KMS-11 (cell line): ENCODE measurements at regions not wholly inside any gene's neighbourhood (a gene's known extent, or its start where the extent isn't known, plus 50 kb on each side); places are given as distances from the start of the nearest gene placed in this dataset.

Experiments
- H2AFZ ChIP-seq: fragments of 200-600 bp; sonication (generic); 2 replicates; pipeline ENCODE4 v1.6.1; 2016; ENCODE audit warnings: antibody characterized with exemption, mixed run types, low read depth
- H3K27ac ChIP-seq: fragments of 200-600 bp; sonication (generic); 2 replicates; pipeline ENCODE4 v1.6.1; 2016; ENCODE audit warnings: mild to moderate bottlenecking, mixed run types
- H3K27me3 ChIP-seq: fragments of 200-600 bp; sonication (generic); 2 replicates; pipeline ENCODE4 v1.6.1; 2017; ENCODE audit warnings: mild to moderate bottlenecking, low read depth, mixed run types, moderate library complexity; ENCODE audit not compliant: insufficient read depth
- H3K36me3 ChIP-seq: fragments of 200-600 bp; sonication (generic); 2 replicates; pipeline ENCODE4 v1.6.1; 2017; ENCODE audit warnings: mild to moderate bottlenecking, mixed run types; ENCODE audit not compliant: insufficient read depth
- H3K4me1 ChIP-seq: fragments of 200-600 bp; sonication (generic); 2 replicates; pipeline ENCODE4 v1.6.1; 2016; ENCODE audit warnings: mild to moderate bottlenecking, low read depth, mixed run types; ENCODE audit not compliant: poor library complexity, severe bottlenecking
- H3K4me2 ChIP-seq: fragments of 200-600 bp; sonication (generic); 2 replicates; pipeline ENCODE4 v1.7.0; 2016; ENCODE audit warnings: mild to moderate bottlenecking, mixed run types
- H3K4me3 ChIP-seq: fragments of 200-600 bp; sonication (generic); IDR thresholded peaks from 2 replicates; pipeline ENCODE4 v1.6.1; 2017; ENCODE audit warnings: low read depth, low read length, mixed read lengths; ENCODE audit not compliant: insufficient read depth
- H3K79me2 ChIP-seq: fragments of 200-600 bp; sonication (generic); 2 replicates; pipeline ENCODE4 v1.6.1; 2016; ENCODE audit warnings: low read depth, mixed run types; ENCODE audit not compliant: insufficient read depth
- H3K9ac ChIP-seq: fragments of 200-600 bp; sonication (generic); 2 replicates; pipeline ENCODE4 v1.6.1; 2016; ENCODE audit warnings: mild to moderate bottlenecking, mixed run types
- H4K20me1 ChIP-seq: fragments of 200-600 bp; sonication (generic); 2 replicates; pipeline ENCODE4 v1.6.1; 2016; ENCODE audit warnings: mild to moderate bottlenecking, mixed run types; ENCODE audit not compliant: insufficient read depth
- CTCF ChIP-seq: fragments of 200-600 bp; sonication (generic); conservative IDR thresholded peaks from 2 replicates; pipeline ENCODE4 v1.6.1; 2017; ENCODE audit warnings: low read depth, mild to moderate bottlenecking, antibody characterized with exemption, low read length, moderate library complexity, mixed read lengths

- H3K27ac ChIP-seq = no peak overlapping the region
- H3K4me3 ChIP-seq = no peak overlapping the region
- H3K4me1 ChIP-seq = no peaks in the 10 kb centered on the region
- no peaks in the 10 kb centered on the region for H4K20me1 ChIP-seq
- TF ChIP-seq CTCF = no peak
- H3K4me2 ChIP-seq = no peak overlapping the region
- no peaks in the 10 kb centered on the region for H3K36me3 ChIP-seq
- H3K9ac ChIP-seq = no peak overlapping the region
- H3K27me3 ChIP-seq = no peaks in the 10 kb centered on the region
- no peak overlapping the region for H2AFZ ChIP-seq
- no peaks in the 10 kb centered on the region for H3K79me2 ChIP-seq
These were observed 73.3 kb upstream of the FNDC3A start for GRCh38 chr13:48902368-48902767.

- Histone ChIP-seq H3K9ac (no peak overlapping the region), H3K79me2 (no peaks in the 10 kb centered on the region), H3K27ac (no peak overlapping the region), H3K4me3 (no peak overlapping the region), H4K20me1 (no peaks in the 10 kb centered on the region), H3K4me1 (no peaks in the 10 kb centered on the region), H2AFZ (no peak overlapping the region), H3K27me3 (no peaks in the 10 kb centered on the region), H3K4me2 (no peak overlapping the region), H3K36me3 (no peaks in the 10 kb centered on the region)
- TF ChIP-seq CTCF = no peak
These were observed 70.9 kb upstream of the FNDC3A start for GRCh38 chr13:48904668-48905290.

GRCh38 chr13:48906200-48906599 is 69.5 kb upstream of the FNDC3A start:
- Histone ChIP-seq H3K4me2 (no peak overlapping the region), H3K9ac (no peak overlapping the region), H2AFZ (no peak overlapping the region), H3K27ac (no peak overlapping the region), H4K20me1 (no peaks in the 10 kb centered on the region), H3K36me3 (no peaks in the 10 kb centered on the region), H3K79me2 (no peaks in the 10 kb centered on the region), H3K27me3 (no peaks in the 10 kb centered on the region), H3K4me3 (no peak overlapping the region), H3K4me1 (no peaks in the 10 kb centered on the region)
- no peak for TF ChIP-seq CTCF

GRCh38 chr13:48908381-48909055 is 67.2 kb upstream of the FNDC3A start:
- no peaks in the 10 kb centered on the region for H3K4me1 ChIP-seq
- TF ChIP-seq CTCF = no peak
- H3K79me2 ChIP-seq = no peaks in the 10 kb centered on the region
- H3K36me3 ChIP-seq = no peaks in the 10 kb centered on the region
- no peak overlapping the region for H3K4me2 ChIP-seq
- no peak overlapping the region for H3K4me3 ChIP-seq
- H3K9ac ChIP-seq = no peak overlapping the region
- no peak overlapping the region for H3K27ac ChIP-seq
- H4K20me1 ChIP-seq = no peaks in the 10 kb centered on the region
- no peaks in the 10 kb centered on the region for H3K27me3 ChIP-seq
- H2AFZ ChIP-seq = no peak overlapping the region
